Calu3 (cell line): ENCODE measurements at regions not wholly inside any gene's neighbourhood (a gene's known extent, or its start where the extent isn't known, plus 50 kb on each side); places are given as distances from the start of the nearest gene placed in this dataset.

Experiments used
- BruUV-seq: library from RNA; stranded (reverse); fragments of 400-500 nt; replicated peaks from 2 replicates; lab custom pipeline; 2021; lab: Mats Ljungman, UMichigan
- CTCF ChIA-PET: fragments of 300-600 bp; sonication (Branson Sonifier 250); formaldehyde crosslinking; loops from one replicate; lab custom pipeline; 2022; ENCODE audit warnings: antibody characterized with exemption; lab: Charles Lee
- DNase-seq: peaks from one replicate; pipeline ENCODE4 v3.0.0; 2022
- H3K27ac Mint-ChIP-seq: one replicate; pipeline ENCODE4 v1.8.0; 2022; ENCODE audit warnings: mixed read lengths; ENCODE audit not compliant: unreplicated experiment
- H3K27me3 Mint-ChIP-seq: one replicate; pipeline ENCODE4 v1.8.0; 2022; ENCODE audit warnings: mixed read lengths; ENCODE audit not compliant: unreplicated experiment
- H3K36me3 Mint-ChIP-seq: one replicate; pipeline ENCODE4 v1.8.0; 2022; ENCODE audit warnings: mild to moderate bottlenecking, moderate library complexity, mixed read lengths; ENCODE audit not compliant: insufficient read depth, unreplicated experiment
- H3K4me1 Mint-ChIP-seq: one replicate; pipeline ENCODE4 v1.8.0; 2022; ENCODE audit warnings: mild to moderate bottlenecking, low read depth, mixed read lengths; ENCODE audit not compliant: unreplicated experiment
- H3K4me3 Mint-ChIP-seq: one replicate; pipeline ENCODE4 v1.8.0; 2022; ENCODE audit warnings: mild to moderate bottlenecking, low read depth, moderate library complexity, mixed read lengths; ENCODE audit not compliant: unreplicated experiment
- H3K9me3 Mint-ChIP-seq: one replicate; pipeline ENCODE4 v1.8.0; 2022; ENCODE audit warnings: low read depth, mixed read lengths; ENCODE audit not compliant: unreplicated experiment
- CTCF ChIP-seq: fragments of 200-600 bp; IDR thresholded peaks from one replicate; pipeline ENCODE4 v1.8.0; 2022; ENCODE audit warnings: antibody characterized with exemption; ENCODE audit not compliant: unreplicated experiment
- intact Hi-C: fragments of 100-400 bp; cut with micrococcal nuclease; formaldehyde crosslinking; loops from one replicate; pipeline ENCODE4 v1.10.0; 2022; ENCODE audit not compliant: unreplicated experiment

GRCh38 chr2:142220901-142221300 lies 90.1 kb upstream of the LRP1B start:
- Mint-ChIP-seq H3K27me3 (no peaks in the 10 kb centered on the region), H3K4me3 (no peak overlapping the region), H3K36me3 (no peaks in the 10 kb centered on the region), H3K4me1 (no peaks in the 10 kb centered on the region), H3K9me3 (no peaks in the 10 kb centered on the region), H3K27ac (no peak overlapping the region)
- no TSS peak for BruUV-seq
- TF ChIP-seq CTCF = no peak
- CTCF ChIA-PET = no interaction called here
- intact Hi-C loops = no loop called here
- no peak for DNase-seq

- Mint-ChIP-seq H3K36me3 (no peaks in the 10 kb centered on the region), H3K9me3 (no peaks in the 10 kb centered on the region), H3K4me3 (no peak overlapping the region), H3K4me1 (no peaks in the 10 kb centered on the region), H3K27me3 (no peaks in the 10 kb centered on the region), H3K27ac (no peak overlapping the region)
- intact Hi-C loops = no loop called here
- TF ChIP-seq CTCF = no peak
- DNase-seq = no peak
- BruUV-seq = no TSS peak
- CTCF ChIA-PET = no interaction called here
Observed at GRCh38 chr2:142220239-142220638, 89.4 kb upstream of the LRP1B start.

DNA sequence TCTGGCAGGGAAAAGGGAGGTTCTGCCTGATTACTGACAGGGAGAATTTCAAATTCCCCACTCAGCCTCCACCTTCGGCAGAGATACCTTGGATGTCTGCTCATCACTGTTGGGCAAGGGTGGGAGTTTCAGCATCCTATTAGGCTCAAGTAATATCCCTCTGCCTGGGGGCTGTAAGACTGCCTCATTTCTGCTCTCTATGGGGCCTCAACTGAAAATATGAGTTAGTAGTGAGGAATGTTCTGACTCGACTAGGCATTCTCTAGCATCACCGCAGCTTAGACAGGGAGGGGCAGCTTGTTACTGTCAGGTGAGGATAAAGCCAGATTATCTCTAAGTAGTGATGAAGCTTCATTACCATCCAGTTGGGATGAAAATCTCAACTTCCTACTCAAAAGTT lies 87.7 kb upstream of the LRP1B start:
- no peaks in the 10 kb centered on the region for H3K4me1 Mint-ChIP-seq
- BruUV-seq = no TSS peak
- no peak overlapping the region for H3K4me3 Mint-ChIP-seq
- H3K9me3 Mint-ChIP-seq = no peaks in the 10 kb centered on the region
- H3K36me3 Mint-ChIP-seq = no peaks in the 10 kb centered on the region
- DNase-seq = no peak
- CTCF ChIA-PET = no interaction called here
- no peak overlapping the region for H3K27ac Mint-ChIP-seq
- no peak for TF ChIP-seq CTCF
- intact Hi-C loops = no loop called here
- H3K27me3 Mint-ChIP-seq = no peaks in the 10 kb centered on the region

GRCh38 chr2:142217804-142218203 lies 87.0 kb upstream of the LRP1B start:
- Mint-ChIP-seq H3K4me1 (no peaks in the 10 kb centered on the region), H3K9me3 (no peaks in the 10 kb centered on the region), H3K4me3 (no peak overlapping the region), H3K27ac (no peak overlapping the region), H3K36me3 (no peaks in the 10 kb centered on the region), H3K27me3 (no peaks in the 10 kb centered on the region)
- CTCF ChIA-PET = no interaction called here
- TF ChIP-seq CTCF = no peak
- intact Hi-C loops = no loop called here
- BruUV-seq = no TSS peak
- no peak for DNase-seq
